SK-N-DZ (cell line): ENCODE measurements at regions not wholly inside any gene's neighbourhood (a gene's known extent, or its start where the extent isn't known, plus 50 kb on each side); places are given as distances from the start of the nearest gene placed in this dataset.
"Not testable (repeated sequence)": the region's sequence is repeated elsewhere in the genome, so short reads cannot be mapped to it uniquely, and the experiment has no call there.

Experiments
- DNase-seq: peaks from one replicate; pipeline ENCODE4 v3.0.0-alpha.2; 2015; ENCODE audit warnings: low spot score

DNA sequence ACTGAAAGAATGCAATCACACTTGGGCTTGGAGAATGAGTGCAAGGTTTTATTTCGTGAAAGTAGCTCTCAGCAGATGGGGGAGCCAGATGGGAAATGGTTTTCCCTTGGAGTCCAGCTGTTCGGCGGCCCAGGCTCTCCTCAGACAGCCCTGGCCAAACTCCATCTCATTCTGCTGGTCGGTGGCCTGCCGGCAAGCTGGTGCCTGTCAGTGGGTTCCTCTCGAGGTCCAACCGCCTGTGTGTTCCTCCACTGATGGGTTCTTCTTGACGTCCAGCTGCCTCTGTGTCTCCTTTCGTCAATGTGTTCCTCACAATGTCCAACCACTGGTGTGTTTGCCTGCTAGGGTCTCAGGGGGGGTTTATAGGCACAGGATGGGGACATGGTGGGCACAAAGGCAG is 80.3 kb downstream of the POU3F4 start:
- no peak for DNase-seq

DNA sequence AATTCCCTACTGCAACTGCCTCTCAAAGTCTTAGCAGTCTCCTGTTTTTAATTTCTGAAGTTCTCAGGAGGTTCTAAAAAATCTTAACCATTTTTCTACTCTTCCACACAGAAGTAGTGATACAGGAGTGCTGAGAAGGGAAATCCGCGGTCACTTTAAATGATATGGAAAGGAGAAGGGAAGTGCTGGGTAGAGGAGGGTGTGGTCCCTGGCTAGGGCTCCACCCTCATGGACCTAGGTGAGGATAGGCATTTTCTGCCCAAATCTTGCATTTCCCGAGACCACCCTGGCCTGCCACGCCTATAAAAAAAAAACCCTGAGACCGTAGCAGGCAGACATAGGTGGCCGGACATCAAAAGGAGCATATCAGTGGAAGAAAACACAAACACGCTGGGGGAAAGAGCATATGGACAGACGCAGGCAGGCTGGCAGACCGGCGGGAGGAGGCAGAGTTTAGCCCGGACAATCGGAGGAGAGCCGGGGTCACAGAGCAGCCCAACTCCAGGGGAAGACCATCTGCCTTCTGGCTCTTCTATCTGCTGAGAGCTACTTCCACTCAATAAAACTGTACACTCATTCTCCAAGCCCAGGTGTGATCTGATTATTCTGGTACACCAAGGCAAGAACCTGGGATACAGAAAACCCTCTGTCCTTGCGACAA is 85.7 kb downstream of the POU3F4 start:
- DNase-seq: no peak

DNA sequence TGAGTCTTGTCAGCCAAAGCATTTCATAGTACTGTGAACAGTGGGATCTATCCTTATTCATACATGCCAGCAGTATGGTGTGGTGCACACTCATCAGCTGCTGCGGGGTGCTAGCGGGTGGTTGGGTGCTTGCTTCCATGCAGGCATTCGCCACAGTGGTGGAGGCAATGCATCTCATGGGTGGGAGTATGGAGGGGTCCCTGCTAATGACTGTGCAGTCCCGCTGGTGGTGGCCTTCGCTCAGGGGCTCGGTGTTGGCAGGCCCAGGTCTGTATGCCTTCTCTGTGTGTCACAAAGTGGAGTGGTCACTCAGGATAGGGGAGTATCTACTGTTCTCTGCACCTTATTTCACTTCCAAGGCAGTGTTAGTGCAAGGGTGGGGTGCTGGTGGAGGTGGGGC is 122.6 kb downstream of the POU3F4 start:
- DNase-seq: no peak

DNA sequence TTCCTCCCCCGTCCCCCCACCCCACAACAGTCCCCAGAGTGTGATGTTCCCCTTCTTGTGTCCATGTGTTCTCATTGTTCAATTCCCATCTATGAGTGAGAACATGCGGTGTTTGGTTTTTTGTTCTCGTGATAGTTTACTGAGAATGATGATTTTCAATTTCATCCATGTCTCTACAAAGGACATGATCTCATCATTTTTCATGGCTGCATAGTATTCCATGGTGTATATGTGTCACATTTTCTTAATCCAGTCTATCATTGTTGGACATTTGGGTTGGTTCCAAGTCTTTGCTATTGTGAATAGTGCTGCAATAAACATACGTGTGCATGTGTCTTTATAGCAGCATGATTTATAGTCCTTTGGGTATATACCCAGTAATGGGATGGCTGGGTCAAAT is 141.6 kb downstream of the POU3F4 start:
- DNase-seq: not testable (repeated sequence)

DNA sequence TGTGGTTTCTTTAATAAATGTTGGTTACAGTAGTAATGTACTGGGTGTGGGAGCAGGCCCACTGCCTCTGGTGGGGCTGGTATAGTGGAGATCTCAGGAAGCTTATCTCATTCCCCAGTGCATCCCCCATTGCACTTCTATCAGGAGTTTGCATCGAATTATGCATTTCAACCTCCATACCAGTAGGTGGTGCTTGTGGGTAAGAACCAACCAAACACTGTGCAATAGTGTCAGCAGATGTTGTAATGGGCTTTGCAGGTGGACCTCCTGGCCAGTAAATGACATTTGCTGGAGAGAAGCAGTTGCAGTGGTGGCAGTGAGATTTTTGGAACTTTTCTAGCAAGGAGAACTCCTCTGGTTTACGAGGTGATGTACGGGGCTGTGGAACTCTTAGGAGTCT is 150.6 kb downstream of the POU3F4 start:
- DNase-seq: peak; percentile 0
